AG10803 (cell line): ENCODE measurements at regions not wholly inside any gene's neighbourhood (a gene's known extent, or its start where the extent isn't known, plus 50 kb on each side); places are given as distances from the start of the nearest gene placed in this dataset.

Experiments
- DNase-seq: peaks from one replicate; pipeline ENCODE4 v3.0.0; 2010; ENCODE audit warnings: low read depth
- H3K4me3 ChIP-seq: 2 replicates; pipeline ENCODE4 v1.5.1; 2011; ENCODE audit warnings: mild to moderate bottlenecking, low read length, control low read depth
- TF ChIP-seq, protein P1 (sequence below): conservative IDR thresholded peaks from 2 replicates; pipeline ENCODE4 v1.5.1; 2011; ENCODE audit warnings: mild to moderate bottlenecking, low read length, control low read depth, inconsistent platforms

DNA sequence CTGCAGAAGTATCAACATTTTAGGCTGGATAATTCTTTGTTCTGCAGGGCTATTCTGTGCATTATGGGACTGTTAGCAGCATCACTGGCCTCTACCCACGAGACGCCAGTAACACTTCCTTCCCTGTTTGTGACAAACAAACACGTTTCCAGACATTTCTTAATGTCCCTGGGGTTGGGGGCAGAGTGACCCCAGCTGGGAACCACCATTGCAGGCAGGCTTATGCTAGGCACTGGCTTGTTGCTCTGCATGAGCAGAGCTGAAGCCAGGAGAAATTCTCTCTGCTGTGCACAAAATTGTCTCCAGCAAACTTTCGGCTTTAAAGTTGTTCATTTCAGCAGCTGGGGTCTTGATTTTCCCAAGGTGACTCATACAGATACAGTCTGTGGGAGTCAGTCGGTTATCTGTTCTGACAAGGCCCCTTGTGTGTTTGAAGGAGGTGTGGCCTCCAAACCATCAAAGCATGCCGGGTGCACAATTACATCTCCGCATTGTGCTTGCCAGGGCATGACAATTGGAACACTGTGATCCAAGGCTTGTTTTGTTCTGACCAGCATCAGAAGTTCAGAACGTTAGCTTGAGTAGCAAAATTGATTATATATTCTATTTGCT lies 156.4 kb upstream of the BOD1L1 start:
- DNase-seq = no peak
- no peak overlapping the region for H3K4me3 ChIP-seq
- TF ChIP-seq, protein P1, sequence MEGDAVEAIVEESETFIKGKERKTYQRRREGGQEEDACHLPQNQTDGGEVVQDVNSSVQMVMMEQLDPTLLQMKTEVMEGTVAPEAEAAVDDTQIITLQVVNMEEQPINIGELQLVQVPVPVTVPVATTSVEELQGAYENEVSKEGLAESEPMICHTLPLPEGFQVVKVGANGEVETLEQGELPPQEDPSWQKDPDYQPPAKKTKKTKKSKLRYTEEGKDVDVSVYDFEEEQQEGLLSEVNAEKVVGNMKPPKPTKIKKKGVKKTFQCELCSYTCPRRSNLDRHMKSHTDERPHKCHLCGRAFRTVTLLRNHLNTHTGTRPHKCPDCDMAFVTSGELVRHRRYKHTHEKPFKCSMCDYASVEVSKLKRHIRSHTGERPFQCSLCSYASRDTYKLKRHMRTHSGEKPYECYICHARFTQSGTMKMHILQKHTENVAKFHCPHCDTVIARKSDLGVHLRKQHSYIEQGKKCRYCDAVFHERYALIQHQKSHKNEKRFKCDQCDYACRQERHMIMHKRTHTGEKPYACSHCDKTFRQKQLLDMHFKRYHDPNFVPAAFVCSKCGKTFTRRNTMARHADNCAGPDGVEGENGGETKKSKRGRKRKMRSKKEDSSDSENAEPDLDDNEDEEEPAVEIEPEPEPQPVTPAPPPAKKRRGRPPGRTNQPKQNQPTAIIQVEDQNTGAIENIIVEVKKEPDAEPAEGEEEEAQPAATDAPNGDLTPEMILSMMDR = no peak

DNA sequence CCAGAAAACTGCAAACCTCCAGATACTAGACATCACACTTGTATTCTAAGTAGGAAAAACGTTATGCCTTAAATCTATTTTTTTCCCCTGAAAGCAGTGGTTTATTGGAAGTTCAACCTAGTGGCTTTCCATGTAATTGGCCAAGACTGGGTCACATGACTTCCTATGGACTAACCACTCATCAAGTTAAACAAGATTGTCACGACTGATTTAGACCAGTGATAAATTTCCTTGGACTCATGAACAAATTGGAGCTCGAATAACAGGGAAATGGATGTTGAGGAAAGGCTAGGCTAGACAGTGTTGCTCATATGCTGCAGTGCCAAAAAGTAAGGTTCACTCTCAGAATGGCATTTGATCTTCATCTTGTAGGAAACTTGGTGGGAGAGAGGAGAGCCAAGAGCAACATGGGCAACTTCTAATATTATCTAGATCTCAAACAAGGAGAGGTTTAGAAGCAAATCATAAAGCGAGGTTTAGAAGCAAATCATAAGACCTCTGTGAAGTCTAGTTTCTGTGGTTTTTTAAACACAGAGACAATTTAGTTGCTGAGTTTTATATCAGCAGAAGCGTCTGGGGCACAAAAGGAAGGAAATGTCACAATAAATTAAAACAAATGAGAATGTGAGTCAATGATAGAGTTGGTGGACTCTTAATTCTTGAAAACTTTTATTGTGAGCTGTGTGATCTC lies 165.6 kb upstream of the BOD1L1 start:
- H3K4me3 ChIP-seq = no peak overlapping the region
- TF ChIP-seq, protein P1 = no peak
- no peak for DNase-seq

DNA sequence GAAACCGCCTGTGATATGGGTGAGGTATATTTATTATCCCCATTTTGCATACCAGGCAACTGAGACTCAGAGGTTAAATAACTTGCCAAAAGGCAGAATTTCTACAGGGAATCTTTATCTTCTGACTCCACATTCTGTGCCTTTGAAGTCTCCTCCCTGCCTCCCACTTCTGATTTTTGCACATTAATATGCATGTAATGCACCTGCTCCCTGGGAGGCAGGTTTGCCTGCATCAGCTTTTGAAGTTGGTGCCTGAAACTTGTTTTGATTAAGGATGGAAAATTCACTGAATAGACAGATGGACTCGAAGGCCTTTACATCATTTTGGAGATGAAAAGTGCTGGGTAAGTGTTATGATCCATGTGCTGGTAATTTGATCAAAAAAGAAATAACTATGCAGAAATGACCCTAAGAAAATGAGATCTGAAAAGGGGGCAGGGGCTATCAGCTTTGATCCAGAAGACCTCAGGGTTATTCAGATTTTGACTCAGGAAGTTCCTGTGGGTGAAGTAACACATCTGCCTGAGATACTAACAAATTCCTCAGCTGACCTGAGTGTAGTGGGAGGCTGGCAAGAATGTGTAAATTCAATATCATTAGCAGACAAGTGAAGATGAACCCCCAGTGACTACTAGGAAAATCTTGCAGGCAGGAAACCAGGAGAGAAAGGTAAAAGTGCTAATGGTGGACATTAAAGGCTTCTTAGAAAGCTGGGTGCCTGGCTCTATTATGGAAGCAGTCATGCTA lies 167.5 kb upstream of the BOD1L1 start:
- no peak overlapping the region for H3K4me3 ChIP-seq
- no peak for DNase-seq
- TF ChIP-seq, protein P1 = no peak

DNA sequence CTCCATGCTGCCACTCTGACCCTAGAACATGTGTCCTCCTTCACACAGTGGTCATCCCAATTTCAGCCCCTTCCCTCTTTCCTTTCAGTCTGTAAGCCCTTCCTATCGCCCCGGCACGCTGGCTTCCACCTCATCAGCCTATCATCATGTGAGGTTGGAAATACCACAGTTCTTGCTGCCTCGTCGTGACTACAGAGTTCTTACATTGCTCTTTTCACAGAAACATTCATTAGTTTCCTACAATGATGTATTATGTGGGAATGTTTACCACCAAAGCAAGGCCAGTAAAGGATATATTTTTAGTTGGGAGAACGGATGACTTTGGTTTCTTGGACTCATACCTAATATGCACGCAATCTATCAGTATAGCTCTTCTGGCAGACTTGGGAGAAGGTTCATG lies 169.5 kb upstream of the BOD1L1 start:
- TF ChIP-seq, protein P1 = no peak
- no peak overlapping the region for H3K4me3 ChIP-seq
- no peak for DNase-seq

DNA sequence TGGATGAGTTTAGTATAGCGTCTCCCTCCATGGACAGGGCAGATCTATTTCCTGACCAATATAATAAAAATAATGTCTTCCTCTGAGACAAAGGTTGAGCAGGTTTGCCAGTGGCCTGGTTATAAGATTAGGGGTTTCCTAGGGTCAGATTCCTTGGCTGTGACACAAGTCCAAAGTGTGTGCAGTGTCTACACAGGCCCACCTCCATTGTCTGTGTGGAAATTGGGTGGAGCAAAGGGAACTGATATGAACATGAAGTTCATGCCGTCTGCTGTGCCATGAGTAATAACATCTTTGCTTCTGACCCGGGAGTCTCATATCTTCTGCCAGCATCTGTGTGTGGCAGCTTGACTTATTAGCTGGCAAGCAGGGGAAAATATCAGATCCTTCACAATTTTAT lies 187.7 kb upstream of the BOD1L1 start:
- H3K4me3 ChIP-seq = no peak overlapping the region
- no peak for DNase-seq
- TF ChIP-seq, protein P1 = no peak

DNA sequence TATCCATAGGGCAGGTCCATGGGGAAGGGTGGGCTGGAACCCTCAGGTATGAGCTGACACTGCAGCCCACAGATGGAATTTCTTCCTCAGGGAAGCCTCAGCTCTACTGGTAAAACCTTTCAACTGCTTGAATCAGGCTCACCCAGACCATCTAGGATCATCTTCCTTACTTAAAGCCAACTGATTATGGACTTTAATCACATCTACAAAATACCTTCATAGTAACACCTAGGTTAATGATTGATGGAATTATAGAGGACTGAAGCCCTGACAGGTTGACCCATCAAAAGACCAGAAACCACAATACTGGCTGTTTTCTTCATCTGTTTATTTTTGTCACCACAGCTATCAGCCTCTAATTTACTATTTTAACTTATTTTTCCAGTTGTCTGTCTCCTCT lies 188.9 kb upstream of the BOD1L1 start:
- TF ChIP-seq, protein P1 = no peak
- DNase-seq = no peak
- no peak overlapping the region for H3K4me3 ChIP-seq
